Embryonic facial prominence (tissue), 1 donor: ENCODE measurements at regions not wholly inside any gene's neighbourhood (a gene's known extent, or its start where the extent isn't known, plus 50 kb on each side); places are given as distances from the start of the nearest gene placed in this dataset.
"Not testable (repeated sequence)": the region's sequence is repeated elsewhere in the genome, so short reads cannot be mapped to it uniquely, and the experiment has no call there.

Source experiments
- DNase-seq: peaks from one replicate; pipeline ENCODE4 v3.0.0-alpha.2; 2016; ENCODE audit errors: extremely low spot score

DNA sequence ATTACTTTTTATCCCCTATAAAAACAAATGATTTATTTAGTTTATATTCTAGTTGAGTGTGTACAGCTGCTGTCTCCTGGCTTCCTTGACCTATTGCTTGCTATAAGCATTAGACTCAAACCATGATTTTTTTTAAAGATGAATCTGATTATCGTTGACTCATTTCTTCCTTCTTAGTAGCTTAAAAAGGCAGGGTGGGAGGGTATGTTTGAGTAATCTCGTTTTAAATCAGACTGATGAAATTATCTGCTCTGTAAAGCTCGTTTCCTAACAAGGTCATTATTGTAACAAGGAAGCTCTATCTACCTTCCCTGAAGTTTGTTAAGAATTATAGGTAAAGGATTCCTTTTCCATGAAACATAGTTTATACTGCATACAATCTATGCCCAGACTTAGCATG lies 276.3 kb upstream of the KCND2 start:
- no peak for DNase-seq

DNA sequence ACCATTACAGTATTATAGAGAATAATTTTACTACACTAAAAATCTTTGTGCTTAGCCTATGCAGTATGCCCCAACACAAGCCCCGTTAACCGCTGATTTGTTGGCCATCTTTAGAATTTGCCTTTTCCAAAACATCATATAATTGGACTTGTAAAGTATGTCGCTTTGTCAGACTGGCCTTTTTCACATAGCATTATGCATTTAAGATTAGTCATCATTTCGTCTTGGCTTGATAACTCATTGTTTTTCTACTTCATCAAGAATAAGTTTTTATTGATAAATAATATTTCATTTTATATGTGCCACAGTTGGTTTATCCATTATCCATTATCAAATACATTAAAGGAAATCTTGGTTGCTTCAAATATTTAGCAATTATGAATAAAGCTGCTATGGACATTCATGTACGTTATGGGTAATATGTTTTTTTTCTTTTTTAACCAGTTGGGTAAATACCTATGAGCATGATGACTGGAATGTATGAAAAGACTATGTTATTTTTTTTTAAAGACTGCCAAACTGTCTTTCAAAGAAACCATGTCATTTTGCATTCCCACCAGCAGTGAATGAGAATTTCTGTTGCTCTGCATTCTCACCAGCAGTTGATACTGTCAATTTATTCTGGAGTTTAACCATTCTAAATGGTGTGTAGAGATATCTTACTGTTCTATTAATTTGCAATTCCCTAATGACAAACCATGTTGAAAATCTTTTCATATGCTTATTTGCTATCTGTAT lies 273.1 kb upstream of the KCND2 start:
- DNase-seq: no peak

DNA sequence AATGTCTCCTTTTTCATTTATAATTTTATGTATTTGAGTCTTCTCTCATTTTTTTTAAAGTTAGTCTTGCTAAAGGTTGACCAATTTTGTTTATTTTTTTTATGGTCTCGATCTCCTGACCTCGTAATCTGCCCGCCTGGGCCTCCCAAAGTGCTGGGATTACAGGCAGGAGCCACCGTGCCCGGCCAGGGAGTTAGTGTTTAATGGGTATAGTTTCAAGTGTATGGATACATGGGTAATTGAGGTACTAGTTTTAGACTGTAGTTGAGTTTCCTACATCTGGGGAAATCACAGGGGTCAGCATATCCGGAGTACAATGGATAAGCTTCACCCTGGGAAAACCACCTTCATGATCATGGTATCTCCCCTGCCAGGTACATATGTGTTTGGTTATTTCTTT lies 267.3 kb upstream of the KCND2 start:
- no peak for DNase-seq

DNA sequence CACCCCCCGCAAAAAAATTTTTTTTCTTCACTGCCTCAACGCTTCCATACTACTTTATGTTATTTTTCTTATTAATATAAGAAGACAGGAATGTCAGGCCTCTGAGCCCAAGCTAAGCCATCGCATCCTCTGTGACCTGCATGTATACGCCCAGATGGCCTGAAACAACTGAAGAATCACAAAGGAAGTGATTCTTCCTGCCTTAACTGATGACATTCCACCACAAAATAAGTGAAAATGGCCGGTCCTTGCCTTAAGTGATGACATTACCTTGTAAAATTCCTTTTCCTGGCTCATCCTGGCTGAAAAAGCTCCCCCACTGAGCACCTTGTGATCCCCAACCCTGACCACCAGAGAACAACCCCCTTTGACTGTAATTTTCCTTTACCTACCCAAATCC lies 258.7 kb upstream of the KCND2 start:
- not testable (repeated sequence) for DNase-seq

DNA sequence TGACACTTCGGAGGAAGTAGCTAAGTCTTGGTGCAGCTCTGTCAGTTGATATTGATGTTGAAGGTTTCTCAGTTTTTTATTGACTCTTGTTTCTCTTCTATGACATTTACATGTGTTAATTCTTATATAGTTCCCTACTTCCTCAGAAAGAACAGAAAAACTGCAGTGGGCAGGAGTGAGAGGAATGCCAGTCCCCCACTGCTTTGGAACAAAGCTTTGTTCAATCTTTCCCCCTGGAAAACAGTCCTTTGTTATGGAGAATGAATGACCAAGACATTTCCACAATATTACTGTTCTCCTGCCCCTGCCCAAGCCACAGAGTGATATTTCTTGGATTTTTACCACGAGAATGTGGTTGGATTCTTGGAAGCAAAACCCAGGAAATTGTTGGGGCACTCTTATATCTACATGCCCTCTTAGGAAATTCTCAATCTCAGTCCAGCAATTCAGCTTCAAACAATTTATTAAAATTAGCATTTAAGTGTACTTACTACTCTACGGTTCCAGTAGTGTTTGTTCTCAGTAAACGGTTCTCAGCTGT lies 258.0 kb upstream of the KCND2 start:
- DNase-seq: no peak

DNA sequence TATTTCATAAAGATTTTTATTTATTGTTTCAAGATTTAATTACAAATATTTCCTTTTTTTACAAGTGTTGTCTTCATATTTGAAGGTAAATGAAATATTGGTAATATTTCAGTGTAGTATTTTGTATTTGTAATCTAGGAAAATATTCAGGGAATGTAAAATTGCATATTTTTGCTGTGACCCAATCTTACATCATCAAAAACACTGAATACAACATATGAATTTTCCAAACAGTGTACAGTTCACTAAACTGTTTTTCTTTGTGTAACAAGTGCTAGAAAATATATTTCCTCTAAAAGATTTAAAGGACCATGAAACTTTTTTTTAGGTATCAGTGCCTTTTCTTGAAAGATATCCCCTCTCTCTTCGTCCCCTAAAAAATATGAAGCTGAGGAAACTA lies 251.9 kb upstream of the KCND2 start:
- DNase-seq: no peak

DNA sequence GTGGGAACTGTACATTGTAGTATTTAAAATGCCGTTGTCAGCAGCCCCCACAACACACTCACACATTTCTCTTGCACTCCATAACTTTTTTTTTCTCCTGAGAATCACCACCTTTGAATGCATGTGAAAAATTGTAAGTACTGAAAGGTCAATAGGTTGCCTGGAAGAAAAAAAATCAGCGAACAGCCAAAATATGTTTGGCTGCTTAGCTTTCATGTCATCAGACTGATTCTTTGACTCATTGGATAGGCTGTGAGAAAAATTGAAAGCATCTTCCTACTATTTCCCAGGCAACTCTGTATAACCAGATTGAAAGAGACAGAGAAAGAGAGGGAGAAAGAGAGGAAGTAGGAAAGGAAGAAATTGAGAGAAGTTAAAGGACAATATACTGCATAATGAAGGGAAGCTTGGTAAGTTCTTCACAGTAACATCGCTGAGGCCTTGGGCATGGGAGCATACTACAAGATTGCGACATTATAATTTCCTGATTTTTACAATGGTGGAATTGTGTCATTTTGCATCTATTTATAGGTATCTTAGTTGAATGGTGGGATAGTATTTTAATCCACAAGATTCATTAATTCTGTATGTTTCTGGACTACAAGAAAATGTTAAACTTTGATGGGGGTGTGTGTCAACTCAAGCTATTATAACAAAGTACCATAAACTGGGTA lies 249.3 kb upstream of the KCND2 start:
- no peak for DNase-seq

DNA sequence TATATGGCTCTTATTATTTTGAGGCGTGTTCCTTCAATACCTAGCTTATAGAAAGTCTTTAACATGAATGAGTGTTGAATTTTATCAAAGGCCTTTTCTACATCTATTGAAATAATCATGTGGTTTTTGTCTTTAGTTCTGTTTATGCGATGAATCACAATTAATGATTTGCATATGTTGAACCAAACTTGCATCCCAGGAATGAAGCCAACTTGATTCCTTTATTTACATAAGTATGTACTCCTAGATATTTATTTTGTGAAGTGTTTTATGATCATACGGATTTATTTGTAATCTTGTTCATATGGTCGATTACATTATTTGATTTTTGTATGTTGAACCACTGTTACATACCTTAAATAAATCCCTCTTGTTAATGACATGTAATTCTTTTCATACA lies 244.3 kb upstream of the KCND2 start:
- no peak for DNase-seq

DNA sequence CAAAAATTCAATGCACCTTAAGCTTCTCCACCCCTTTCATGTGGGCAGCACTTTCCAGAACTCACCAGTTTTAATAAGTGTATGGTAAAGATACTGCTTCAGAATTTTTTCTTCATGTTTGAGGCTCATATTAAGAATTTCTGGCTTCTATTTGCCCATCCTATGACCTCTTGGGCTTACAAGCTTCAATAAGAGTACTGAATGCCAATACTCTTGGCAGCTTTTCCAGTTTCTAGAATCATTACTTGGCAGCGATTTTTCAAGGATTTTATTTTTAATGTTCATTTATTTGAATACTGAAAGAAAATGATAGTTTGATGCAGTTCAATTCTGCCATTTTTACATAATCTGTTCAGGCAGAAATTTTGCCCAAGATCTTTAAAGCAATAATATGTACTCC lies 242.1 kb upstream of the KCND2 start:
- no peak for DNase-seq

DNA sequence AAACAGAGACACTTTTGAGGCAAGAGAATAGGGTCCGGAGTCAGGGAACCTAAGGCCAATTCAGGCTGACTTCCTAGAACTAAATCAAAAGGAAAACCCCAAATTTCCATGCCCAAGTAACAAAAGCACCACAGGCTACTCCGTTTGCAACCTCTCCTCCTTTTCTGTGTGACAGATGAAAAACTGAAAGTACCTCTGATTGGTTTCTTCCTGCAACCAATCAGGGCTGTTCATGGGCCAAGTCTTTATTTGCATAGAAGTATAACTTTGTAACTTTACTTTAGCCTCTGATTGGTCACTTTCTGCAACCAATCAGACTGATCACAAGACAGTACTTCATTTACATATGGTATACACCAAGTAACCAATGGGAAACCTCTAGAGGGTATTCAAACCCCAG lies 239.9 kb upstream of the KCND2 start:
- DNase-seq: no peak

DNA sequence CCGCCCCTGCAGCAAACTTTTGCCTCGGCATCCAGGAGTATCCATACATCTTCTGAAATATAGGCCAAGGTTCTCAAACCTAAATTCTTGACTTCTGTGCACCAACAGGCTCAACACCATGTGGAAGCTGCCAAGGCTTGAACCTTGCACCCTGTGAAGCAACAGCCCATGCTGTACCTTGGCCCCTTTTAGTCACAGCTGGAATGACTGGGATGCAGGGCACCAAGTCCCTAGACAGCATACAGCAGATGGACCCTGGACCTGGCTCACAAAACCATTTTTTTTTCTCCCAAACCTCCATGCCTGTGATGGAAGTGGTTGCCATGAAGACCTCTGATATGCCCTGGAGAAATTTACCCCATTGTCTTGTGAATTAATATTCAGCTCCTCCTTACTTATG lies 233.8 kb upstream of the KCND2 start:
- no peak for DNase-seq

DNA sequence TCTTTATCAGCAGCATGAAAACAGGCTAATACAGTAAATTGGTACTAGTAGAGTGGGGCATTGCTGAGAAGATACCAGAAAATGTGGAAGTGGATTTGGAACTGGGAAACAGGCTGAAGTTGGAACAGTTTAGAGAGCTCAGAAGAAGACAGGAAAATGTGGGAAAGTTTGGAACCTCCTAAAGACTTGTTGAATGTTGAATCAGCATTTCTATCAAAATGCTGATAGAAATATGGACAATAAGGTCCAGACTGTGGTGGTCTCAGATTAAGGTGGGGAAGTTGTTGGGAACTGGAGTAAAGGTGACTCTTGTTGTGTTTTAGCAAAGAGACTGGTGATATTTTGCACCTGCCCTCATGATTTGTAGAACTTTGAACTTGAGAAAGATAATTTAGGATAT lies 231.2 kb upstream of the KCND2 start:
- DNase-seq: no peak

DNA sequence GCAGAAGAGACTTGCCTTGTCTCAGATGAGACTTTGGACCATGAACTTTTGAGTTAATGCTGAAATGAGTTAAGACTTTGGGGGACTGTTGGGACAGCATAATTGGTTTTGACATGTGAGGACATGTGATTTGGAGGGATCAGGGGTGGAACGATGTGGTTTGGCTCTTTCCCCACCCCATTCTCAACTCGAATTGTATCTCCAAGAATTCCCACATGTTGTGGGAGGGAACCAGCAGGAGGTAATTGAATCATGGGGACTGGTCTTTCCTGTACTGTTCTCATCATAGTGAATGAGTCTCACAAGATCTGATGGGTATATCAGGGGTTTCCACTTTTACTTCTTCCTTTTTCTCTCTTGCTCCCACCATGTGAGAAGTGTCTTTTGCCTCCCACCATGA lies 229.7 kb upstream of the KCND2 start:
- no peak for DNase-seq

DNA sequence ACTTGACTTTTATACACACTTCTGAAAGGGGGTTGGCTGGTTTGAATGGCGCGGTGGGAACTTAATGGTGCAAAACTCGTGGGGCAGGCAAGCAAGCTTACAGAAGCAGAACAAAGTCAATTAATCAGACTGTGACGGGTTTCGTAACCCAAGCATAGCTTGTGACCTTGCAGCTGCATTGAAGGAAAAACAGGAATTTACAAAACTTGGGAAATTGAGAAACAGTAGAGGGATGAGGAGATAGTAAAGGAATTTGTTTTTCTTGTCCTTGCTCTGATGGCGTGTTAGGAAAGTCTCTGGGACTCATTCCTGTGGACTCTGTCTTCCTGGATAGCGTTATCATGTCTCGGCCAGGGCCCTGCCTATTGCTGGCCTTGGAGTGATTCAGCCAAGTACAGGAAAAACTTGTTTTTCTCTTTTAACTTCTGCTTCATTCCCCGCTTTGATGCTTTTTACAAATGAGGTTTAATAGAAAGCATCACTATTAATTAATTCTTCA lies 220.0 kb upstream of the KCND2 start:
- DNase-seq: no peak

DNA sequence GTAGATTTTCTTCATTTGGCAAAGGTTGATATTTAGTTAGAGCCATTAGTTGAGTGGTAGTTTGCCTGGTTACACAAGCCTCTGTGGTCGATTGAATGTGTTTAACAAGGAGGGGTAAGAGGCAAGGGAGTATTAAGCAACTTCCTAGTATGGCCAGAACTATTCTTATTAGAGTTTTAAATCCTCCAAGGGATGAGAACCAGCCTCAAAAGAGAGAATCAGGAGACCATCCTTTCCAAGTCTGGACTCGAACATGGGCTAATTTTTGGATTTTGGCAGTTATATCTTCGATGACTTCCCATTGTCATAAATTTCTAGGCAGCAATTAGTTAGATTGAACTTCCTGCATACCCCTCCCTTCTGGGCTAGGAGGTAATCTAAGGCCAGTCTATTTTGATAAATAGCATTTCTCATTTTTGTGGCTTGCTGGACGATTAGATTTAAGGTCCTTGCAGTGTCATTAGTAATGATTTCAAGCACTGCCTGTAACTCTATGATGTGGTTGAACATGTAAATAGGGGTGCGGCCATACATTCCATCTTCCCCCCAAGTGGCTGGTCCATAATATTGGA lies 219.5 kb upstream of the KCND2 start:
- DNase-seq: no peak

DNA sequence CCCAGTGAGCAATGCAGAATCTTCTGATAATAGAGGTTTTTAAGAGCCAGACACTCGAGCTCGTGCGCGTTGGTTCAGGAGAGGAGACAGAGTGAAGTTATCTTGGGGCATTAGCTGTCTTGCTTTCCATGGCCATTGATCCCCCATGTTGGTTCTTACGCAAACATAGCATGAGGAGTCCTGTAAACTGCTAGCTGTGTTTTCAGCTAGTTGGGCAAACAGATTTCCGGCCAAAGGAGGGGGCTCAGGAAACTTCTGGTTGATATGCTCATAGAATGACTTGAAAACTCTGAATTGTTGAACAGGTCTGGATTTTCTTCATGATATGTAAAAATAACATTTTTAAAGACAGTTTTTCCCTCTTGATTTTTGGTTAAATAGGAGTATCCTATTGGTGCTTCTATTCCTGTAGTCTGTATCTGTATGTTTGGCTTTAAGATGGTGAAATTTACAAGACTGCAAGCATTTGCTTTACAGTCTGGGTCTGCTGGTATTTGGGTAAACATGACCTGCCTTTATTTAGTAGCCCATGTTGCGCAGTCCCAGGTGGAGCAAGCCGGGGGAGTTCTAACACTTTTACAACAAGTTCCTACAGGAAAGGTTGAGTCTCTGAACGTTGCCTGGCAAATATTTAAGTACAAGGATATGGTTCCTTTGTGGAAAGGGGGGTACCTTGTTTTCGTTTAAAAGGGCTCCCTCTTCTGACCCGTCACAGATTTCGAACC lies 218.4 kb upstream of the KCND2 start:
- no peak for DNase-seq

DNA sequence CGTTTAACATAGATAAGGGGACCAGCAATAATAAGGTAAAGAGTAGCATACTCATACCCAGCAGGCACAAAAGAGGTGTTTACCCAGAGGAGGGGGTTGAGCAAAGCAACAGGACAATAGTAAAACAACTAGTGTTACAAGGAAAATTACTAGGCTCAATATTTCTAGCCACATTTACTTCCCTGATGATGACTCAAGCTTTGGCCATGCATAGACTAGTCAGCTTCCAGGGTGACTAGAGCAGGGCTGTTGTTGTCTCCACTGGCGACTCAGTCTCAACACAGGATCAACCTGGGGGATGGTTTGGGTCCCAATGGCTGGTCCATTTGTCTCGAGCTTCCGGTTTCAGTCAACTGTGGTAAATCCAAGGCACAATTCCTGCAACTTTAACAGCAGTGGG lies 217.7 kb upstream of the KCND2 start:
- DNase-seq: no peak

DNA sequence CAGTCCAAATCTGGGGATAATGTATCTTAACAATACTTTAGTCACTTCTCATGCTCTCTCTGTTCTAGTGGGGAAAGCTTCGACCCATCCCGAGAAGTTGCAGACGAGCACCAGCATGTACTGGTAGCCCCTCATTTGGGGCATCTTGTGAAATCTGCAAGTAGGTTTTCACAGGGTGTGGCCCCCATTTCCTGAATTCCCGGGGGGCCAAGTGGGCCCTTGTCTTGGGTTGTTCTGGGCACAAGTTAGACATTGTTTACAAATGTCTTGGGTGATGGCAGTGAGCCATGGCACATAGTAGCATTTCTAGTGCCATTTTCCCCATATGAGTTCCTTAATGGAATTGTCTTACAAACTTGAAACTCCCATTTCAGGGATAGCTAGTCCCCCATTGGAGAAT lies 216.7 kb upstream of the KCND2 start:
- no peak for DNase-seq

DNA sequence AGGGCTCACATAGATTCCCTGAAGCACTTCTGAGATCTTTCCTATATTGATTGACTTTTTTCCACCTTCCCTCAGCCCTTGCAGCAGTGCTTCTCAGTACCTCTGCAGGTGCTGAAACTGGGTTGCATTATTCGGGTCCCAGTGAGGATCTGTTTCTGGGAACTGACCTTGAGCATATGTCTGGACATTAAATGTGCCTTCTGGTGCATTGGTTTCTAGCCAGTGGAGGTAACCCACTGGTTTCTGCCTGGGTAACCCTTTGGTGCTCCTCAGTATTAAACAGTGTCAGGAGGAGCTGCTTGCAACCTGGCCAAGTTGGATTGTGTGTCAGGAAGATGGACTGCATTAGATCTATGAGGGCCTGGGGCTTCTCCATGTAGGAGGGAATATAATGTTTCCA lies 213.3 kb upstream of the KCND2 start:
- no peak for DNase-seq

DNA sequence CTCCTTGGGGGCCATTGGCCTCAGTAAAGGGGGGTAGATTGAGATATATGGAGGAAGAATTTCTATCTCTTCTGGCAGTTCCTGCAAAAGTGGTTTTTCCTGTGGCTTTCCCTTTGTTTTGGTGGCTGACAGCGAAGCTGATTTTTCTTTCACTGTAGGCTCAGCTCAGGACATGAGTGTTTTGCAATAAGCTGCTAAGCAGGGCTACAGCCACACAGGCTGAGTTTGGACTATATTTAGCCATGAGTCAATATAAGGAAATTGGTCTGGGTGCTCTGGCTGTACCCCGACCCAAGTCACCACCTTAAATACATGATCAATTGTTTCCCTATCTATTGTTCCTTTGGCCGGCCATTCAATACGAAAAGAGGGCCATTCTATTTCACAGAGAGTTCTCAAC lies 212.7 kb upstream of the KCND2 start:
- DNase-seq: no peak

DNA sequence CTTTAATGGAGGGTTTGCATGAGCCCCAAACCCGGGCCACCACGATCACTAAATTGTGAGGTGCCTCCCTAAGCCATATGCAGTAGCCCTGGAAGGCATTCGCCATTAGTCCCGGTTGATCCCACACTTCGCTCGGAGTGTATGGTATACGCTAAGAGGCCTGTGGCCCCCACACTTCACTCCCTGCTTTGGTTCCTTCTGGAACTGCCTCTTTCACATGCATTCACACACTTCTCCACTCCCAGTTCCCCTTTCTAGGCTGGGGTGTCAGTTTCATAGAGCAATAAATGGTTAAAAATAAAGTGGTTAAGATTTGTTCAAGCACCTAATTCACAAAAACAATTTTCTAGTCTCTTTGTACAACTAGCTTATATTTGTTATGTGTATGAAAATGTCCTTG lies 212.1 kb upstream of the KCND2 start:
- no peak for DNase-seq

DNA sequence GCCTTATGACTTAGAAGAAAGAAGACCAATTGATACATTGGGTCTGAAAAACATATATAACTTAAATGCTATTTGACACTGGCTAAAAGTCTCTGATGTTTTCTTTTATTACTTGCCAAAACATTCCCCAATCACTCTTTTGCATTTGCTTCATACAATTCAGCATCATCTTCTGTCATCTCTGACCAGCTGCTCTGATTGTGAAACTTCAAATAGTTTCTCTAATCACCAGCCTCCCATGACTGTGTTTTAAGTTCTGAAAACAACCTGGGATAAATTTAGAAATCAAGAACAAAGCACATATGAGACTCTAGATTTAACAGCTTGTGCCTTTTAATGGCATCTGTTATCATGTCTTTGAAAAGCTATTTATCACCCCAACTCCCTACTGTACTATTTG lies 208.4 kb upstream of the KCND2 start:
- no peak for DNase-seq
